HCT116 (cell line): ENCODE measurements at regions not wholly inside any gene's neighbourhood (a gene's known extent, or its start where the extent isn't known, plus 50 kb on each side); places are given as distances from the start of the nearest gene placed in this dataset.

Experiments
- ATAC-seq: fragments of 200-7000 bp; cut with Tn5 transposase; 2 replicates; pipeline ENCODE4 v1.9.1; 2020; ENCODE audit warnings: mild to moderate bottlenecking, moderate library complexity
- BruUV-seq: library from RNA; stranded (reverse); fragments of 400-500 nt; replicated peaks from 2 replicates; lab custom pipeline; 2021; lab: Mats Ljungman, UMichigan
- CTCF ChIA-PET: fragments of 300-600 bp; sonication (Branson Sonifier 250); formaldehyde crosslinking; loops from one replicate; lab custom pipeline; 2021; ENCODE audit warnings: antibody characterized with exemption; lab: Charles Lee
- POLR2A ChIA-PET: fragments of 300-600, 350-600 bp; sonication (Branson Sonifier 250); formaldehyde crosslinking; loops from one replicate; lab custom pipeline; 2021; ENCODE audit warnings: antibody characterized with exemption; lab: Charles Lee
- RAD21 ChIA-PET, 2 experiments: fragments of 300-600 bp; sonication (Branson Sonifier 250); formaldehyde crosslinking; loops; one replicate each; lab custom pipeline; 2023; ENCODE audit warnings: low total read pairs in 2 of 2; ENCODE audit not compliant: uncharacterized antibody in 2 of 2, unreplicated experiment in 2 of 2, low non-redundant PET in 1 of 2; lab: Charles Lee
- DNase-seq: peaks from one replicate; pipeline ENCODE4 v3.0.0-alpha.2; 2010; ENCODE audit warnings: low read depth, low spot score
- H2AFZ ChIP-seq: fragments of 200-600 bp; shearing (Covaris generic), sonication (generic); 2 replicates; pipeline ENCODE4 v1.6.1; 2017; ENCODE audit warnings: low read depth, mixed run types, mixed read lengths, antibody characterized with exemption, low read length; ENCODE audit not compliant: poor library complexity, severe bottlenecking
- H3K27ac ChIP-seq: 2 replicates; pipeline ENCODE4 v1.5.1; 2012; ENCODE audit warnings: low read depth, low read length
- H3K27me3 ChIP-seq: fragments of 200-600 bp; sonication (generic); 2 replicates; pipeline ENCODE4 v1.6.1; 2016; ENCODE audit warnings: mixed run types, low read length, mixed read lengths; ENCODE audit not compliant: insufficient read depth
- H3K36me3 ChIP-seq, 2 experiments: fragments of 200-500 bp in 1 of 2; fragments of 200-600 bp in 1 of 2; sonication (Bioruptor generic) in 1 of 2; sonication (generic) in 1 of 2; 2 replicates each; pipeline versions ENCODE4 v1.5.1 to v1.6.1; 2014 to 2016; ENCODE audit warnings: low read length in 2 of 2, inconsistent platforms in 1 of 2, mixed read lengths in 1 of 2, mixed run types in 1 of 2; ENCODE audit not compliant: insufficient read depth in 2 of 2, control insufficient read depth in 1 of 2
- H3K4me1 ChIP-seq, 2 experiments: fragments of 200-600 bp in 1 of 2; sonication (generic) in 1 of 2; 2 replicates each; pipeline versions ENCODE4 v1.5.1 to v1.6.1; 2012 to 2017; ENCODE audit warnings: low read length in 2 of 2, inconsistent platforms in 1 of 2, mild to moderate bottlenecking in 1 of 2, mixed read lengths in 1 of 2, mixed run types in 1 of 2, moderate library complexity in 1 of 2; ENCODE audit not compliant: insufficient read depth in 2 of 2, control insufficient read depth in 1 of 2
- H3K4me2 ChIP-seq: fragments of 200-600 bp; sonication (generic); 2 replicates; pipeline ENCODE4 v1.6.1; 2017; ENCODE audit warnings: mixed run types, low read length, mixed read lengths
- H3K4me3 ChIP-seq, 2 experiments: fragments of 200-600 bp in 1 of 2; sonication (generic) in 1 of 2; replicated peaks in 1 of 2; 2 replicates each; pipeline ENCODE4 v1.5.1; 2011 to 2016; ENCODE audit warnings: low read length in 2 of 2, control low read depth in 1 of 2, low read depth in 1 of 2, mild to moderate bottlenecking in 1 of 2, mixed read lengths in 1 of 2, mixed run types in 1 of 2
- H3K79me2 ChIP-seq: fragments of 200-600 bp; sonication (generic); 2 replicates; pipeline ENCODE4 v1.6.1; 2017; ENCODE audit warnings: mild to moderate bottlenecking, mixed run types, low read length, moderate library complexity, mixed read lengths; ENCODE audit not compliant: insufficient read depth
- H3K9ac ChIP-seq: fragments of 200-600 bp; sonication (generic); 2 replicates; pipeline ENCODE4 v1.6.1; 2016; ENCODE audit warnings: low read length, mixed read lengths
- H3K9me2 ChIP-seq: fragments of 200-600 bp; sonication (generic), shearing (Covaris generic); 2 replicates; pipeline ENCODE4 v1.6.1; 2017; ENCODE audit warnings: mixed run types, mild to moderate bottlenecking, moderate library complexity; ENCODE audit not compliant: insufficient read depth
- H3K9me3 ChIP-seq, 2 experiments: fragments of 200-500 bp in 1 of 2; fragments of 200-600 bp in 1 of 2; sonication (Bioruptor generic) in 1 of 2; sonication (generic) in 1 of 2; 2 replicates each; pipeline ENCODE4 v1.6.1; 2014 to 2017; ENCODE audit warnings: low read length in 2 of 2, mixed read lengths in 2 of 2, inconsistent platforms in 1 of 2, low read depth in 1 of 2, mild to moderate bottlenecking in 1 of 2, mixed run types in 1 of 2, moderate library complexity in 1 of 2; ENCODE audit not compliant: control insufficient read depth in 1 of 2, insufficient read depth in 1 of 2
- H4K20me1 ChIP-seq: fragments of 200-600 bp; sonication (generic), shearing (Covaris generic); 2 replicates; pipeline ENCODE4 v1.6.1; 2017; ENCODE audit warnings: mixed run types, mild to moderate bottlenecking, moderate library complexity; ENCODE audit not compliant: insufficient read depth
- CBX3 ChIP-seq: IDR thresholded peaks from 2 replicates; pipeline ENCODE4 v1.6.1; 2012; ENCODE audit warnings: low read depth
- CEBPB ChIP-seq: IDR thresholded peaks from 2 replicates; pipeline ENCODE4 v1.6.1; 2012; ENCODE audit warnings: low read depth
- EGR1 ChIP-seq: IDR thresholded peaks from 2 replicates; pipeline ENCODE4 v1.6.1; 2012; ENCODE audit warnings: low read depth
- EZH2 ChIP-seq: fragments of 200-600 bp; sonication (generic); IDR thresholded peaks from 2 replicates; pipeline ENCODE4 v1.6.1; 2017; ENCODE audit warnings: antibody characterized with exemption, mixed run types
- EZH2phosphoT487 ChIP-seq: fragments of 200-600 bp; IDR thresholded peaks from 2 replicates; pipeline ENCODE4 v1.6.1; 2018; ENCODE audit warnings: antibody characterized with exemption, borderline replicate concordance
- POLR2A ChIP-seq: IDR thresholded peaks from 2 replicates; pipeline ENCODE4 v1.7.0; 2011; ENCODE audit warnings: borderline replicate concordance; ENCODE audit not compliant: insufficient read depth, insufficient read length; ENCODE audit errors: extremely low read depth
- POLR2AphosphoS5 ChIP-seq: IDR thresholded peaks from 2 replicates; pipeline ENCODE4 v1.6.1; 2011; ENCODE audit warnings: mild to moderate bottlenecking, low read depth, low read length, moderate library complexity
- RAD21 ChIP-seq: IDR thresholded peaks from 2 replicates; pipeline ENCODE4 v1.6.1; 2012; ENCODE audit warnings: low read depth, mild to moderate bottlenecking
- SIN3A ChIP-seq: IDR thresholded peaks from 2 replicates; pipeline ENCODE4 v1.6.1; 2012; ENCODE audit warnings: low read depth
- SP1 ChIP-seq: IDR thresholded peaks from 2 replicates; pipeline ENCODE4 v1.6.1; 2012; ENCODE audit warnings: low read depth
- SRF ChIP-seq: IDR thresholded peaks from 2 replicates; pipeline ENCODE4 v1.6.1; 2012; ENCODE audit warnings: low read depth
- TCF7L2 ChIP-seq: IDR thresholded peaks from 2 replicates; pipeline ENCODE4 v1.7.0; 2011; ENCODE audit warnings: borderline replicate concordance, inconsistent platforms; ENCODE audit not compliant: insufficient read depth, insufficient read length; ENCODE audit errors: extremely low read depth
- ZFX ChIP-seq: fragments of 450-650 bp; IDR thresholded peaks from 2 replicates; pipeline ENCODE4 v1.6.1; 2017
- intact Hi-C: fragments of 100-400 bp; cut with micrococcal nuclease; formaldehyde crosslinking; loops from 2 replicates; pipeline ENCODE4 v1.10.0; 2022
- TF ChIP-seq, protein P1 (sequence below): IDR thresholded peaks from 2 replicates; pipeline ENCODE4 v1.6.1; 2012
- TF ChIP-seq, protein P2 (sequence below), 3 experiments: fragments of 200-600 bp in 1 of 3; sonication (generic) in 1 of 3; IDR thresholded peaks in 2 of 3; conservative IDR thresholded peaks in 1 of 3; 2 replicates each; pipeline ENCODE4 v1.5.1; 2012 to 2017; ENCODE audit warnings: low read depth in 2 of 3, low read length in 2 of 3, antibody characterized with exemption in 1 of 3, borderline replicate concordance in 1 of 3, control low read depth in 1 of 3, mild to moderate bottlenecking in 1 of 3, mixed read lengths in 1 of 3, mixed run types in 1 of 3, moderate library complexity in 1 of 3; ENCODE audit not compliant: insufficient read depth in 1 of 3
- TF ChIP-seq, protein P3 (sequence below): IDR thresholded peaks from 2 replicates; pipeline ENCODE4 v1.6.1; 2012; ENCODE audit warnings: low read depth

DNA sequence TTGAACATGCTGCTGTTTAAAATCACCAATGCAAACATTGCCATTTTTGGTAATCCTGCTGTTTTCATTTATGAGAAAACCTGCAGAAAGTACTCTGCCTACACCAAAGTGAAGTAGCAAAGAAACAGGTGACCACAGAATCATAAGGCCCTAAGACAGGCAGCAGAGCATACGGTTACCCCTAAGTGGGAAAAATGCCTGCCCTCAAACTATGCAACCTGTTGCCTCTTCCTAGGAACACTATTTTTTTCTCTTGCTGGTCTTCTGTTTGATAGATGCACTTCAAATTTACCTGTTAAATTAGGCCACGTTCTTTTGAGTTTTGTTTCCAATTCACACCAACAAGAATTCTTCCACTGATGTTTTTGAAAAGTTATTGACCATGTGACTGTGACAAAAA, 89.5 kb upstream of the RAB4A start:
- H3K27me3 ChIP-seq, result no peaks in the 10 kb centered on the region
- TF ChIP-seq SP1, result no peak
- TF ChIP-seq RAD21, result no peak
- TF ChIP-seq, protein P1, sequence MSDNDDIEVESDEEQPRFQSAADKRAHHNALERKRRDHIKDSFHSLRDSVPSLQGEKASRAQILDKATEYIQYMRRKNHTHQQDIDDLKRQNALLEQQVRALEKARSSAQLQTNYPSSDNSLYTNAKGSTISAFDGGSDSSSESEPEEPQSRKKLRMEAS, result no peak
- no peak for TF ChIP-seq TCF7L2
- TF ChIP-seq EZH2phosphoT487, result no peak
- TF ChIP-seq, protein P2, sequence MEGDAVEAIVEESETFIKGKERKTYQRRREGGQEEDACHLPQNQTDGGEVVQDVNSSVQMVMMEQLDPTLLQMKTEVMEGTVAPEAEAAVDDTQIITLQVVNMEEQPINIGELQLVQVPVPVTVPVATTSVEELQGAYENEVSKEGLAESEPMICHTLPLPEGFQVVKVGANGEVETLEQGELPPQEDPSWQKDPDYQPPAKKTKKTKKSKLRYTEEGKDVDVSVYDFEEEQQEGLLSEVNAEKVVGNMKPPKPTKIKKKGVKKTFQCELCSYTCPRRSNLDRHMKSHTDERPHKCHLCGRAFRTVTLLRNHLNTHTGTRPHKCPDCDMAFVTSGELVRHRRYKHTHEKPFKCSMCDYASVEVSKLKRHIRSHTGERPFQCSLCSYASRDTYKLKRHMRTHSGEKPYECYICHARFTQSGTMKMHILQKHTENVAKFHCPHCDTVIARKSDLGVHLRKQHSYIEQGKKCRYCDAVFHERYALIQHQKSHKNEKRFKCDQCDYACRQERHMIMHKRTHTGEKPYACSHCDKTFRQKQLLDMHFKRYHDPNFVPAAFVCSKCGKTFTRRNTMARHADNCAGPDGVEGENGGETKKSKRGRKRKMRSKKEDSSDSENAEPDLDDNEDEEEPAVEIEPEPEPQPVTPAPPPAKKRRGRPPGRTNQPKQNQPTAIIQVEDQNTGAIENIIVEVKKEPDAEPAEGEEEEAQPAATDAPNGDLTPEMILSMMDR (IDR thresholded peaks at IDR 0.05 in 2 of 3, conservative IDR thresholded peaks at IDR 0.05 in 1 of 3; ENCODE audit: borderline replicate concordance in 1 of 3, insufficient read depth in 1 of 3, low read depth in 2 of 3, low read length in 2 of 3), result no peak
- TF ChIP-seq CEBPB, result no peak
- no peak for TF ChIP-seq SRF
- TF ChIP-seq POLR2AphosphoS5, result no peak
- TF ChIP-seq EGR1, result no peak
- TF ChIP-seq ZFX, result no peak
- no peak for TF ChIP-seq EZH2
- TF ChIP-seq POLR2A, result no peak
- TF ChIP-seq SIN3A, result no peak
- TF ChIP-seq CBX3, result no peak
- TF ChIP-seq, protein P3, sequence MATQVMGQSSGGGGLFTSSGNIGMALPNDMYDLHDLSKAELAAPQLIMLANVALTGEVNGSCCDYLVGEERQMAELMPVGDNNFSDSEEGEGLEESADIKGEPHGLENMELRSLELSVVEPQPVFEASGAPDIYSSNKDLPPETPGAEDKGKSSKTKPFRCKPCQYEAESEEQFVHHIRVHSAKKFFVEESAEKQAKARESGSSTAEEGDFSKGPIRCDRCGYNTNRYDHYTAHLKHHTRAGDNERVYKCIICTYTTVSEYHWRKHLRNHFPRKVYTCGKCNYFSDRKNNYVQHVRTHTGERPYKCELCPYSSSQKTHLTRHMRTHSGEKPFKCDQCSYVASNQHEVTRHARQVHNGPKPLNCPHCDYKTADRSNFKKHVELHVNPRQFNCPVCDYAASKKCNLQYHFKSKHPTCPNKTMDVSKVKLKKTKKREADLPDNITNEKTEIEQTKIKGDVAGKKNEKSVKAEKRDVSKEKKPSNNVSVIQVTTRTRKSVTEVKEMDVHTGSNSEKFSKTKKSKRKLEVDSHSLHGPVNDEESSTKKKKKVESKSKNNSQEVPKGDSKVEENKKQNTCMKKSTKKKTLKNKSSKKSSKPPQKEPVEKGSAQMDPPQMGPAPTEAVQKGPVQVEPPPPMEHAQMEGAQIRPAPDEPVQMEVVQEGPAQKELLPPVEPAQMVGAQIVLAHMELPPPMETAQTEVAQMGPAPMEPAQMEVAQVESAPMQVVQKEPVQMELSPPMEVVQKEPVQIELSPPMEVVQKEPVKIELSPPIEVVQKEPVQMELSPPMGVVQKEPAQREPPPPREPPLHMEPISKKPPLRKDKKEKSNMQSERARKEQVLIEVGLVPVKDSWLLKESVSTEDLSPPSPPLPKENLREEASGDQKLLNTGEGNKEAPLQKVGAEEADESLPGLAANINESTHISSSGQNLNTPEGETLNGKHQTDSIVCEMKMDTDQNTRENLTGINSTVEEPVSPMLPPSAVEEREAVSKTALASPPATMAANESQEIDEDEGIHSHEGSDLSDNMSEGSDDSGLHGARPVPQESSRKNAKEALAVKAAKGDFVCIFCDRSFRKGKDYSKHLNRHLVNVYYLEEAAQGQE, result no peak
- ChIA-PET RAD21 (no interaction called here), CTCF (no interaction called here), POLR2A (no interaction called here)
- no peak overlapping the region for H3K4me3 ChIP-seq
- no peaks in the 10 kb centered on the region for H3K79me2 ChIP-seq
- DNase-seq, result no peak
- no peak overlapping the region for H3K9ac ChIP-seq
- no peak overlapping the region for H2AFZ ChIP-seq
- no peak overlapping the region for H3K27ac ChIP-seq
- intact Hi-C loops, result no loop called here
- H3K4me1 ChIP-seq, result no peaks in the 10 kb centered on the region; a peak in 1 of 4 replicates
- H4K20me1 ChIP-seq, result no peaks in the 10 kb centered on the region
- H3K4me2 ChIP-seq, result no peak overlapping the region
- no peaks in the 10 kb centered on the region for H3K36me3 ChIP-seq
- H3K9me2 ChIP-seq, result no peaks in the 10 kb centered on the region
- no peaks in the 10 kb centered on the region for H3K9me3 ChIP-seq
- no peak for ATAC-seq
- BruUV-seq, result no TSS peak
